Heart left ventricle (tissue), 13 donors: ENCODE measurements at regions not wholly inside any gene's neighbourhood (a gene's known extent, or its start where the extent isn't known, plus 50 kb on each side); places are given as distances from the start of the nearest gene placed in this dataset.

Experiments
- POLR2A ChIP-seq, 2 donors: fragments of 450-650 bp; IDR thresholded peaks; one replicate each; pipeline ENCODE4 v1.6.1; 2017; ENCODE audit warnings: antibody characterized with exemption in 2 of 2, mild to moderate bottlenecking in 2 of 2, moderate library complexity in 2 of 2
- TF ChIP-seq, protein P1 (sequence below), 12 donors: fragments of 200-600 bp; sonication (generic) in 4 of 12; IDR thresholded peaks; one replicate each; pipeline versions ENCODE4 v1.5.0 to v1.8.0; 2018 to 2022; ENCODE audit warnings: antibody characterized with exemption in 12 of 12, mild to moderate bottlenecking in 5 of 12
- donor health status: ischemic (EF 13 %, LVEDD 7.1; RV severe dilation, severe dysfunction).
- donor health status: DM: no; HTN: yes; CAD: no.
- donor health status: DM: no; HTN: no; CAD: no.
- donor health status: ischemic (EF 25% LVEDD 6.9; RV normal size, moderate dysfunction).
- donor health status: ischemic (EF 25% LVEDD 5.7; RV mildly dilated, moderate dysfunction).
- donor health status: ischemic (EF 35%, LVEDD 5.7; RV mildly dilated, moderate dysfunction).
- donor health status: nonischemic (EF 11% LVEDD 7.7; RV severe dilation, severe dysfunction).
- donor health status: DM: yes; HTN: yes; CAD: no.
- donor health status: PGD.
- donor health status: ischemic (EF 29% LVEDD 5.4; RV normal size, mild dysfunction).
- donor health status: nonischemic (EF 23%, LVEDD 6.1; RV moderate dilation, normal function).

DNA sequence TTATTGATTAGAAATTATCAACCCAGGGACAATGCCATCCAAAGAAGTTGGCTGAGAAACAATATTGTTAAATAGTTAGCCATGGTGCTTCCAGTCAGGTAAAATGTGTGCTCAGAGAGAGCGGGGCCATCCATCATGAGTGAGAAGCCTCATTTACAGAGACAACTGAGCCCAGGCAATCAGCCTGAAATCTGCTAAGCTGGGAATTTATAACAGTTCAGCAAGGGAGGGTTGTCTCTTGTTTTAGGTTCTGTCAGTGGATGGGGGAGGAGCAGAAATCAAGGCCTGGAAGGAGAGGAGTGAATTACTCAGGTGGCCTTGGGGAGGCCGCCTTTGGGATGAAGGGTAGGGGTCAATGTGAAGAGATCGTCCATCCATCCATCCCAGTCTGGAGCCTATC is 102.5 kb upstream of the ST8SIA3 start:
- TF ChIP-seq POLR2A (IDR thresholded peaks at IDR 0.05): no peak
- TF ChIP-seq, protein P1, sequence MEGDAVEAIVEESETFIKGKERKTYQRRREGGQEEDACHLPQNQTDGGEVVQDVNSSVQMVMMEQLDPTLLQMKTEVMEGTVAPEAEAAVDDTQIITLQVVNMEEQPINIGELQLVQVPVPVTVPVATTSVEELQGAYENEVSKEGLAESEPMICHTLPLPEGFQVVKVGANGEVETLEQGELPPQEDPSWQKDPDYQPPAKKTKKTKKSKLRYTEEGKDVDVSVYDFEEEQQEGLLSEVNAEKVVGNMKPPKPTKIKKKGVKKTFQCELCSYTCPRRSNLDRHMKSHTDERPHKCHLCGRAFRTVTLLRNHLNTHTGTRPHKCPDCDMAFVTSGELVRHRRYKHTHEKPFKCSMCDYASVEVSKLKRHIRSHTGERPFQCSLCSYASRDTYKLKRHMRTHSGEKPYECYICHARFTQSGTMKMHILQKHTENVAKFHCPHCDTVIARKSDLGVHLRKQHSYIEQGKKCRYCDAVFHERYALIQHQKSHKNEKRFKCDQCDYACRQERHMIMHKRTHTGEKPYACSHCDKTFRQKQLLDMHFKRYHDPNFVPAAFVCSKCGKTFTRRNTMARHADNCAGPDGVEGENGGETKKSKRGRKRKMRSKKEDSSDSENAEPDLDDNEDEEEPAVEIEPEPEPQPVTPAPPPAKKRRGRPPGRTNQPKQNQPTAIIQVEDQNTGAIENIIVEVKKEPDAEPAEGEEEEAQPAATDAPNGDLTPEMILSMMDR (IDR thresholded peaks at IDR 0.05): no peak
